ENCODE measurements at regions not wholly inside any gene's neighbourhood (a gene's known extent, or its start where the extent isn't known, plus 50 kb on each side); places are given as distances from the start of the nearest gene placed in this dataset.

GRCh38 chr3:24812116-24812515 lies 317.5 kb upstream of the THRB start:
- TF ChIP-seq, protein P1, sequence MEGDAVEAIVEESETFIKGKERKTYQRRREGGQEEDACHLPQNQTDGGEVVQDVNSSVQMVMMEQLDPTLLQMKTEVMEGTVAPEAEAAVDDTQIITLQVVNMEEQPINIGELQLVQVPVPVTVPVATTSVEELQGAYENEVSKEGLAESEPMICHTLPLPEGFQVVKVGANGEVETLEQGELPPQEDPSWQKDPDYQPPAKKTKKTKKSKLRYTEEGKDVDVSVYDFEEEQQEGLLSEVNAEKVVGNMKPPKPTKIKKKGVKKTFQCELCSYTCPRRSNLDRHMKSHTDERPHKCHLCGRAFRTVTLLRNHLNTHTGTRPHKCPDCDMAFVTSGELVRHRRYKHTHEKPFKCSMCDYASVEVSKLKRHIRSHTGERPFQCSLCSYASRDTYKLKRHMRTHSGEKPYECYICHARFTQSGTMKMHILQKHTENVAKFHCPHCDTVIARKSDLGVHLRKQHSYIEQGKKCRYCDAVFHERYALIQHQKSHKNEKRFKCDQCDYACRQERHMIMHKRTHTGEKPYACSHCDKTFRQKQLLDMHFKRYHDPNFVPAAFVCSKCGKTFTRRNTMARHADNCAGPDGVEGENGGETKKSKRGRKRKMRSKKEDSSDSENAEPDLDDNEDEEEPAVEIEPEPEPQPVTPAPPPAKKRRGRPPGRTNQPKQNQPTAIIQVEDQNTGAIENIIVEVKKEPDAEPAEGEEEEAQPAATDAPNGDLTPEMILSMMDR (IDR thresholded peaks at IDR 0.05; ENCODE audit: extremely low read depth, insufficient read depth, missing control alignments): no peak
- DNase-seq (ENCODE audit: low spot score): no peak
- in situ Hi-C loops (cut with MboI; ENCODE audit: low pct_unique_long_range_greater_than_20kb, low sequenced_read_pairs, unreplicated experiment): no loop called here

DNA sequence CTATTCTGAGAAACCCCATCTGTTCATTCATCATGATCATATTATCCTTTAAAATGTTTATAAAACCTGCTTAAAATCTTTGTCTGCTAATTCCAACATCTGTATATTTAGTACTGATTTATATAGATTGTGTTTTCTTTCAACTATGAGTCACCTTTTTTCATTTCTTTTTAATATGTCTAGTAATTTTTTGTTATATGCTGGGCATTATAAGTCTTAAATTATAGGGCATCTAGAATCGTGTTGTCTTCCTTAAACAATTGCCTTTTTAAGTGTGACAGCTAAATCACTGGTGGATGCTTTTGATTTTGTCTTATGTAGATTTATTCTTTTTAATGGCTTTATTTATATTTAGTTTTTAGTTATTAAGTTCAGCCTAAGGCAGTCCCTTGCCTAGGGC lies 323.4 kb upstream of the THRB start:
- in situ Hi-C loops (cut with MboI; ENCODE audit: low pct_unique_long_range_greater_than_20kb, low sequenced_read_pairs, unreplicated experiment): no loop called here
- no peak for DNase-seq (ENCODE audit: low spot score)
- TF ChIP-seq, protein P1 (IDR thresholded peaks at IDR 0.05; ENCODE audit: extremely low read depth, insufficient read depth, missing control alignments): no peak

DNA sequence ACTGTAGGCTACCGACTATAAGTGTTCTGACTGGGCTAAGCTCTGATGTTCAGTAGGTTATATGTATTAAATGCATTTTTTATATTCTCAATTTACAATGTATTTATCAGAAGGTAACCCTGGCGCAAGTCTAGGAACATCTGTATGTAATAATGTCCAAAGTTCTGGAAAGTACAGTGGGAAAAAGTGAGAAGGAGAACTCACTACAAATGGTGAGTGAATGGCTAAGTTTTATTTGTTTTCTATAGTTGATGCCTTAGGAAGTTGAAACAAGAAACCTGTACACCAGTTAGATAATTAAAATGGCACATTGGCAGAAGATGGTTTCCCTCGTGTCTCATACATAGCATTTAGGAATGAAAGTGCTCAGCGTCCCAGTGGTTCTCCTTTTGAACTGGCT lies 333.4 kb upstream of the THRB start:
- TF ChIP-seq, protein P1 (IDR thresholded peaks at IDR 0.05; ENCODE audit: extremely low read depth, insufficient read depth, missing control alignments): no peak
- in situ Hi-C loops (cut with MboI; ENCODE audit: low pct_unique_long_range_greater_than_20kb, low sequenced_read_pairs, unreplicated experiment): no loop called here

GRCh38 chr3:24828551-24828950 lies 333.9 kb upstream of the THRB start:
- in situ Hi-C loops (cut with MboI; ENCODE audit: low pct_unique_long_range_greater_than_20kb, low sequenced_read_pairs, unreplicated experiment): no loop called here
- TF ChIP-seq, protein P1 (IDR thresholded peaks at IDR 0.05; ENCODE audit: extremely low read depth, insufficient read depth, missing control alignments): no peak
- DNase-seq (ENCODE audit: low spot score): no peak

More for the DNA sequence above, 333.4 kb upstream of the THRB start:
- no peak for DNase-seq (ENCODE audit: low spot score)

DNA sequence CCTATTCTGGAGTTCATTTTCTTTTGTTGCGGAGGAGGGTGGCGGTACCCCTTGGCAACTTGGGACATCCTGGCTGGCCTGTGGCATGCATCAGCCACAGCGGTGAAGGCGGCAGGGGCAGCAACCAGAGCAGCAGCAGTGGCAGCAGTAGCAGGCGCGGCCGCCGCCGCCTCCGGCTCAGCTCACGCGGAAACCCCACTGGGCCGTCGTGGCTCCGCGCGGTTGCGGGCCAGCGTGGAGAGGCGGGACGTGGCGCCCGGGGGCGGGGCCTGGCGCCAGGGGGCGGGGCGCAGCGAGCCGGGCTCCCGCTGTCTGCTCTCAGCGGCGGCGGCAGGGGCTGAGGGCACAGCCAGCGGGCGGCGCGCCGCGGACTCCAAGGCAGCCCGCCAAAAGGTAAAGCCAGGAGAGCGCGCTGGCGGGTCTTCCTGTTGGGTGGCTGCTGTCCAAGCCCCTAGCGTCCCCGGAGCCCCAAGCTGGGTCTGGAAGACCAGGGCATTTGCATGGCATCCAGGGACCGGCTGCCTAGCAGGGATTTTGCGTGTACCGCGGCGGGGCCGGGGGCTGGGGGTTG lies 334.4 kb upstream of the THRB start:
- peak; percentile 30 for DNase-seq (ENCODE audit: low spot score)
- TF ChIP-seq, protein P1 (IDR thresholded peaks at IDR 0.05; ENCODE audit: extremely low read depth, insufficient read depth, missing control alignments): no peak
- in situ Hi-C loops (cut with MboI; ENCODE audit: low pct_unique_long_range_greater_than_20kb, low sequenced_read_pairs, unreplicated experiment): no loop called here

GRCh38 chr3:24829629-24830229 lies 335.1 kb upstream of the THRB start:
- DNase-seq (ENCODE audit: low spot score): peak; percentile 11
- TF ChIP-seq, protein P1 (IDR thresholded peaks at IDR 0.05; ENCODE audit: extremely low read depth, insufficient read depth, missing control alignments): no peak
- in situ Hi-C loops (cut with MboI; ENCODE audit: low pct_unique_long_range_greater_than_20kb, low sequenced_read_pairs, unreplicated experiment): no loop called here

Data from GM13977 (cell line).